HG03565 (cell line): ENCODE measurements at regions not wholly inside any gene's neighbourhood (a gene's known extent, or its start where the extent isn't known, plus 50 kb on each side); places are given as distances from the start of the nearest gene placed in this dataset.
"Not testable (repeated sequence)": the region's sequence is repeated elsewhere in the genome, so short reads cannot be mapped to it uniquely, and the experiment has no call there.

ENCODE experiments used
- ATAC-seq: cut with Tn5 transposase; IDR thresholded peaks from one replicate; pipeline ENCODE4 v1.9.1; 2021; ENCODE audit warnings: mild to moderate bottlenecking, moderate library complexity; ENCODE audit not compliant: unreplicated experiment

GRCh38 chr1:148361427-148362215, 121.5 kb downstream of the PPIAL4G start:
- ATAC-seq: not testable (repeated sequence)

- no peak for ATAC-seq
Observed at GRCh38 chr1:148357037-148357436, 126.1 kb downstream of the PPIAL4G start.

- no peak for ATAC-seq
Observed at GRCh38 chr1:148355976-148356375, 127.1 kb downstream of the PPIAL4G start.

GRCh38 chr1:148354913-148355308, 128.2 kb downstream of the PPIAL4G start:
- ATAC-seq: no peak

- no peak for ATAC-seq
Observed at GRCh38 chr1:148354284-148354912, 128.7 kb downstream of the PPIAL4G start.

- ATAC-seq: no peak
Observed at GRCh38 chr1:148353461-148354283, 129.4 kb downstream of the PPIAL4G start.

- ATAC-seq: no peak
Observed at GRCh38 chr1:148352470-148353053, 130.5 kb downstream of the PPIAL4G start.

- no peak for ATAC-seq
Observed at GRCh38 chr1:148347781-148348180, 135.3 kb downstream of the PPIAL4G start.

- ATAC-seq: not testable (repeated sequence)
Observed at GRCh38 chr1:148345659-148346151, 137.4 kb downstream of the PPIAL4G start.

- not testable (repeated sequence) for ATAC-seq
Observed at GRCh38 chr1:148344651-148345050, 138.5 kb downstream of the PPIAL4G start.

GRCh38 chr1:148341729-148342128, 141.4 kb downstream of the PPIAL4G start:
- not testable (repeated sequence) for ATAC-seq

- not testable (repeated sequence) for ATAC-seq
Observed at GRCh38 chr1:148336121-148336918, 146.8 kb downstream of the PPIAL4G start.

GRCh38 chr1:148334339-148335130, 148.6 kb downstream of the PPIAL4G start:
- ATAC-seq: peak; percentile 67

GRCh38 chr1:148333875-148334338, 149.2 kb downstream of the PPIAL4G start:
- ATAC-seq: no peak

- no peak for ATAC-seq
Observed at GRCh38 chr1:148328884-148329283, 154.2 kb downstream of the PPIAL4G start.

- ATAC-seq: not testable (repeated sequence)
Observed at GRCh38 chr1:148325031-148325430, 158.1 kb downstream of the PPIAL4G start.

GRCh38 chr1:148324465-148324864, 158.6 kb downstream of the PPIAL4G start:
- not testable (repeated sequence) for ATAC-seq

- ATAC-seq: not testable (repeated sequence)
Observed at GRCh38 chr1:148320079-148320478, 163.0 kb downstream of the PPIAL4G start.

GRCh38 chr1:148318904-148319242, 164.2 kb downstream of the PPIAL4G start:
- ATAC-seq: no peak
